ENCODE measurements at regions not wholly inside any gene's neighbourhood (a gene's known extent, or its start where the extent isn't known, plus 50 kb on each side); places are given as distances from the start of the nearest gene placed in this dataset.

- DNase-seq (ENCODE audit: low read depth): no peak
Observed at GRCh38 chr10:89887406-89887805, 186.0 kb downstream of the KIF20B start.

GRCh38 chr10:89887830-89888229 is 186.4 kb downstream of the KIF20B start:
- DNase-seq (ENCODE audit: low read depth): no peak

- DNase-seq (ENCODE audit: low read depth): no peak
Observed at GRCh38 chr10:89888321-89889070, 187.1 kb downstream of the KIF20B start.

- no peak for DNase-seq (ENCODE audit: low read depth)
Observed at GRCh38 chr10:89889606-89890005, 188.2 kb downstream of the KIF20B start.

GRCh38 chr10:89891006-89891535 is 189.7 kb downstream of the KIF20B start:
- no peak for DNase-seq (ENCODE audit: low read depth)

- no peak for DNase-seq (ENCODE audit: low read depth)
Observed at GRCh38 chr10:89894051-89894450, 192.7 kb downstream of the KIF20B start.

- DNase-seq (ENCODE audit: low read depth): no peak
Observed at GRCh38 chr10:89900554-89900953, 199.2 kb downstream of the KIF20B start.

- no peak for DNase-seq (ENCODE audit: low read depth)
Observed at GRCh38 chr10:89901895-89902294, 200.5 kb downstream of the KIF20B start.

- no peak for DNase-seq (ENCODE audit: low read depth)
Observed at GRCh38 chr10:89904755-89905154, 203.4 kb downstream of the KIF20B start.

- no peak for DNase-seq (ENCODE audit: low read depth)
Observed at GRCh38 chr10:89909752-89910151, 208.4 kb downstream of the KIF20B start.

GRCh38 chr10:89915021-89915420 is 213.6 kb downstream of the KIF20B start:
- no peak for DNase-seq (ENCODE audit: low read depth)

- DNase-seq (ENCODE audit: low read depth): no peak
Observed at GRCh38 chr10:89915968-89916367, 214.6 kb downstream of the KIF20B start.

- DNase-seq (ENCODE audit: low read depth): no peak
Observed at GRCh38 chr10:89916468-89917215, 215.3 kb downstream of the KIF20B start.

GRCh38 chr10:89921403-89921802 is 220.0 kb downstream of the KIF20B start:
- DNase-seq (ENCODE audit: low read depth): no peak

- DNase-seq (ENCODE audit: low read depth): no peak
Observed at GRCh38 chr10:89923661-89924060, 222.3 kb downstream of the KIF20B start.

GRCh38 chr10:89924261-89924660 is 222.9 kb downstream of the KIF20B start:
- DNase-seq (ENCODE audit: low read depth): no peak

GRCh38 chr10:89926736-89927135 is 225.3 kb downstream of the KIF20B start:
- DNase-seq (ENCODE audit: low read depth): no peak

- DNase-seq (ENCODE audit: low read depth): no peak
Observed at GRCh38 chr10:89929282-89930026, 228.1 kb downstream of the KIF20B start.

GRCh38 chr10:89937494-89937893 is 236.1 kb downstream of the KIF20B start:
- DNase-seq (ENCODE audit: low read depth): no peak

GRCh38 chr10:89940076-89940475 is 238.7 kb downstream of the KIF20B start:
- DNase-seq (ENCODE audit: low read depth): no peak

GRCh38 chr10:89942217-89942616 is 240.8 kb downstream of the KIF20B start:
- DNase-seq (ENCODE audit: low read depth): no peak

GRCh38 chr10:89944138-89944537 is 242.7 kb downstream of the KIF20B start:
- DNase-seq (ENCODE audit: low read depth): no peak

GRCh38 chr10:89946106-89946505 is 244.7 kb downstream of the KIF20B start:
- DNase-seq (ENCODE audit: low read depth): no peak

Measured in activated T-cell treated with anti-CD3 and anti-CD28 coated beads for 24 hours (primary cell).